ENCODE measurements at regions not wholly inside any gene's neighbourhood (a gene's known extent, or its start where the extent isn't known, plus 50 kb on each side); places are given as distances from the start of the nearest gene placed in this dataset.

- H3K4me3 ChIP-seq (ENCODE audit: control insufficient read depth, low read depth, low read length): no peak overlapping the region
- TF ChIP-seq, protein P1, sequence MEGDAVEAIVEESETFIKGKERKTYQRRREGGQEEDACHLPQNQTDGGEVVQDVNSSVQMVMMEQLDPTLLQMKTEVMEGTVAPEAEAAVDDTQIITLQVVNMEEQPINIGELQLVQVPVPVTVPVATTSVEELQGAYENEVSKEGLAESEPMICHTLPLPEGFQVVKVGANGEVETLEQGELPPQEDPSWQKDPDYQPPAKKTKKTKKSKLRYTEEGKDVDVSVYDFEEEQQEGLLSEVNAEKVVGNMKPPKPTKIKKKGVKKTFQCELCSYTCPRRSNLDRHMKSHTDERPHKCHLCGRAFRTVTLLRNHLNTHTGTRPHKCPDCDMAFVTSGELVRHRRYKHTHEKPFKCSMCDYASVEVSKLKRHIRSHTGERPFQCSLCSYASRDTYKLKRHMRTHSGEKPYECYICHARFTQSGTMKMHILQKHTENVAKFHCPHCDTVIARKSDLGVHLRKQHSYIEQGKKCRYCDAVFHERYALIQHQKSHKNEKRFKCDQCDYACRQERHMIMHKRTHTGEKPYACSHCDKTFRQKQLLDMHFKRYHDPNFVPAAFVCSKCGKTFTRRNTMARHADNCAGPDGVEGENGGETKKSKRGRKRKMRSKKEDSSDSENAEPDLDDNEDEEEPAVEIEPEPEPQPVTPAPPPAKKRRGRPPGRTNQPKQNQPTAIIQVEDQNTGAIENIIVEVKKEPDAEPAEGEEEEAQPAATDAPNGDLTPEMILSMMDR (IDR thresholded peaks at IDR 0.05; ENCODE audit: control insufficient read depth, insufficient read depth, low read depth, low read length, missing control alignments): no peak
- DNase-seq (ENCODE audit: low read depth): no peak
These were observed 549.4 kb upstream of the API5 start for GRCh38 chr11:42762348-42762747.

DNA sequence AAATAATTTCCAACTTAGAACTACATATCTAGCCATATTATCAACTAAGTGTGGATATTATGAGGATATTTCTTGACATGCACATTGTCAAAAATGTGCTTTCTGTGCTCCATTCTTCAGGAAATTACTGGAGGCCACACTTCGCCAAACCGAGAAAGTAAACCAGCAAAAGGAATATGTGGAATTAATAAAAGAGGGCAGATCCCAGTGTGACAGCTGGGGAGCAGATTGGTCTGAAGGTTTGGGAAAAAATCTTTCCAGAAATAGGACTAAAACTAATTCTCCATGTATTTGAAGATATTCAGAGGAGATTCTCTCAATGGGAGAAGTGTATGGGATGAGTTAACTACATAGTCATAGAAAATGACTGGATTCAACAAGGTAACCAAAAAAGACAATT, 546.9 kb upstream of the API5 start:
- TF ChIP-seq, protein P1 (IDR thresholded peaks at IDR 0.05; ENCODE audit: control insufficient read depth, insufficient read depth, low read depth, low read length, missing control alignments): no peak
- DNase-seq (ENCODE audit: low read depth): no peak

DNA sequence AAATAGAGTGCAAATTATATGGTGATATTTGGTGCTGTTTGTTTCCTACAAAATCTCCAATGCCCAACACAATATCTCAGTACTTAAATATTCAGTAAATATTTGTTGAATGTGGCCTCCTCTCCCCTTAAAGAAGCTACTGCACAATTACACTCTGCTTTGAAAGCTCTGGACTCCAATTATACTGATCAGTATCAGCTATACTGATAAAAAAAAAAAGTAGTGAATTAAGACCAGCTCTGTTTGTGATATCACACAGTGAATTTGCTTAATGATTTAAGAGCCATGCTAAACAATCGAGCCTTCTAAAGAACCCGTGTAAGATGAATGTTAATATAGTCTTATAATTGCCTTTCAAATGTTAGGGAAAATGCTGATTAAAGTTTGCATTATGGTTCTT, 543.2 kb upstream of the API5 start:
- no peak for DNase-seq (ENCODE audit: low read depth)
- TF ChIP-seq, protein P1 (IDR thresholded peaks at IDR 0.05; ENCODE audit: control insufficient read depth, insufficient read depth, low read depth, low read length, missing control alignments): no peak
- no peak overlapping the region for H3K4me3 ChIP-seq (ENCODE audit: control insufficient read depth, low read depth, low read length)

More for the DNA sequence above, 546.9 kb upstream of the API5 start:
- no peak overlapping the region for H3K4me3 ChIP-seq (ENCODE audit: control insufficient read depth, low read depth, low read length)

DNA sequence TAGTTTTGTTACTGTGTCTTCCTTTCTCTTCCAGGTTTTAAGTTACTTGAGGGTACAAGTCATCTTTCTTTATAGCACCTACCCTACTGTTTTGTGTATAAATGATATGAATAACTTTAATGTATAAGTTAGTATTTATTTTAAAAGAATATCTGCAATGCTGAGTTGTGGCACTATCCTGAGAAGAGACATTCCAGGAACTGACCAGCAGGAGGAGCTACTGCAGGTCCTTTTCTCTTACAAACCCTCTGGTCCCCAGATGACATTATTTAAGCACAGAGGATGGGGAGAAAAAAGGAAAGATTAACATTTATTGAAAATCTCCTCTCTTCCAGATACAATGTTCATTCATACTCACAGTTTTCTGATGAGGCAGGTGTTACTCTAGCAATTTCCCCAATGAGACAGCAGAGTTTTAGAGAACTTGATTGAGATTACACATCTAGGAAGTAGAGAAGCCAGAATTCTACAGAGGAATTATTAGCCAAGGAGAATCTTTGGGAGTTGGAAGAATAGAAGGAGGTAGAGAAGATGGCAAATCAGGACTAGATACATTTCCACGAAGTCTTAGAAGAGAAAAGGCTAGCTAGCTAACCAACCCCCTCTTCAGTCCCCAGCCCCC, 541.2 kb upstream of the API5 start:
- H3K4me3 ChIP-seq (ENCODE audit: control insufficient read depth, low read depth, low read length): no peak overlapping the region
- TF ChIP-seq, protein P1 (IDR thresholded peaks at IDR 0.05; ENCODE audit: control insufficient read depth, insufficient read depth, low read depth, low read length, missing control alignments): no peak
- no peak for DNase-seq (ENCODE audit: low read depth)

DNA sequence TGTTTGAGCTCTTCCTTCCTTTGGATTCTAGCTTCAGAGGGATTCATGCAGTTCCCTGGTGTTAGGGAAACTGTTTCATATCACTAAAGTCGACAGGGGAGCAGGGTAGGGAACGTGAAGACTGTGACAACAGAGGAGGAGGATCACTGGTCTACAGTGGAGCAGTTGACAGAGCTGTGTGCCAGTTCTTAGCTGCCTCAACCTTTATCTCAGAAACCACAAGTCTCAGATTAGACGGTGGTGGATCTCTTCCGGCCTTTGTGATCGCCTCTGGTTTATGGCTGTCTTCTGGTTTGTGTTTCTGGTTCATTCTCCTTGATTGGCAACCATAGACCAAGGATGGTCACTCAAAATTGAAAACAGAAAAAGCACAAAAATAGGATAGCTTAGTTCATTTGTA, 538.9 kb upstream of the API5 start:
- DNase-seq (ENCODE audit: low read depth): no peak
- TF ChIP-seq, protein P1 (IDR thresholded peaks at IDR 0.05; ENCODE audit: control insufficient read depth, insufficient read depth, low read depth, low read length, missing control alignments): no peak
- no peak overlapping the region for H3K4me3 ChIP-seq (ENCODE audit: control insufficient read depth, low read depth, low read length)

GRCh38 chr11:42773729-42774128, 538.1 kb upstream of the API5 start:
- no peak overlapping the region for H3K4me3 ChIP-seq (ENCODE audit: control insufficient read depth, low read depth, low read length)
- TF ChIP-seq, protein P1 (IDR thresholded peaks at IDR 0.05; ENCODE audit: control insufficient read depth, insufficient read depth, low read depth, low read length, missing control alignments): no peak
- DNase-seq (ENCODE audit: low read depth): no peak

Measured in AG09309 (cell line).